NB4 (cell line): ENCODE measurements at regions not wholly inside any gene's neighbourhood (a gene's known extent, or its start where the extent isn't known, plus 50 kb on each side); places are given as distances from the start of the nearest gene placed in this dataset.

ENCODE experiments used
- POLR2A ChIP-seq: IDR thresholded peaks from 2 replicates; pipeline ENCODE4 v1.6.1; 2011; ENCODE audit warnings: mild to moderate bottlenecking; ENCODE audit not compliant: insufficient read length; ENCODE audit errors: extremely low read depth
- TF ChIP-seq, protein P1 (sequence below): IDR thresholded peaks from one replicate; pipeline ENCODE4 v1.5.1; 2012; ENCODE audit warnings: low read depth, low read length

DNA sequence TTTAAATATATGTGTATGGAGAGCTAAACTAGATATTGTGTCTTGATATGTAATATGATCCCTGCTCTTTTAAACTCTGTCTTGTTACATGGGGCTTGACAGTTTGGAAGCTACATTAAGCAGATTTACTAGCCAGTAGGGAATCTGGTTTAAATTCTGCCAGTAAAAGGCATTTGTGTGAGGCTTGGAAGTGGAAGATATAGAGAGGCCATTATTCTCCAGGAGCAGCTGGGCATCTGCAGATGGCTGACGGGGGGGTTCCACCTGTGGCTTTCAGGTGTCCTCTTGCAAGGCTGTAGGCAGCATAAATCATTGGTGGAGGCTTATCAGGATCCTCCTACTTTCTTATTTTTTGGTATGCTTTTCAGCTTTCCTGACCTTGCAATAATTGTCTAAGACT is 179.1 kb upstream of the FBXL7 start:
- TF ChIP-seq, protein P1, sequence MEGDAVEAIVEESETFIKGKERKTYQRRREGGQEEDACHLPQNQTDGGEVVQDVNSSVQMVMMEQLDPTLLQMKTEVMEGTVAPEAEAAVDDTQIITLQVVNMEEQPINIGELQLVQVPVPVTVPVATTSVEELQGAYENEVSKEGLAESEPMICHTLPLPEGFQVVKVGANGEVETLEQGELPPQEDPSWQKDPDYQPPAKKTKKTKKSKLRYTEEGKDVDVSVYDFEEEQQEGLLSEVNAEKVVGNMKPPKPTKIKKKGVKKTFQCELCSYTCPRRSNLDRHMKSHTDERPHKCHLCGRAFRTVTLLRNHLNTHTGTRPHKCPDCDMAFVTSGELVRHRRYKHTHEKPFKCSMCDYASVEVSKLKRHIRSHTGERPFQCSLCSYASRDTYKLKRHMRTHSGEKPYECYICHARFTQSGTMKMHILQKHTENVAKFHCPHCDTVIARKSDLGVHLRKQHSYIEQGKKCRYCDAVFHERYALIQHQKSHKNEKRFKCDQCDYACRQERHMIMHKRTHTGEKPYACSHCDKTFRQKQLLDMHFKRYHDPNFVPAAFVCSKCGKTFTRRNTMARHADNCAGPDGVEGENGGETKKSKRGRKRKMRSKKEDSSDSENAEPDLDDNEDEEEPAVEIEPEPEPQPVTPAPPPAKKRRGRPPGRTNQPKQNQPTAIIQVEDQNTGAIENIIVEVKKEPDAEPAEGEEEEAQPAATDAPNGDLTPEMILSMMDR: no peak
- TF ChIP-seq POLR2A: no peak
